HEK293T (cell line): ENCODE measurements at regions not wholly inside any gene's neighbourhood (a gene's known extent, or its start where the extent isn't known, plus 50 kb on each side); places are given as distances from the start of the nearest gene placed in this dataset.

Experiments
- CTCF ChIA-PET: fragments of 350-600 bp; formaldehyde crosslinking; extraction: SDS; loops from one replicate; lab custom pipeline; 2021; ENCODE audit warnings: antibody characterized with exemption, inconsistent platforms; lab: Yijun Ruan, JAX
- POLR2A ChIA-PET: fragments of 350-600 bp; formaldehyde crosslinking; extraction: SDS; loops from one replicate; lab custom pipeline; 2020; ENCODE audit warnings: antibody characterized with exemption, inconsistent platforms; lab: Yijun Ruan, JAX
- DNase-seq: peaks from one replicate; pipeline ENCODE4 v3.0.0; 2012; ENCODE audit warnings: mixed read lengths; ENCODE audit errors: extremely low spot score
- ARNT ChIP-seq: fragments of 450-650 bp; IDR thresholded peaks from 2 replicates; pipeline ENCODE4 v1.6.1; 2017; ENCODE audit warnings: mild to moderate bottlenecking
- BHLHE40 ChIP-seq: fragments of 450-650 bp; IDR thresholded peaks from 2 replicates; pipeline ENCODE4 v1.6.1; 2016; ENCODE audit warnings: mild to moderate bottlenecking, moderate library complexity, borderline replicate concordance
- CTBP1 ChIP-seq: fragments of 450-650 bp; IDR thresholded peaks from 2 replicates; pipeline ENCODE4 v1.6.1; 2016; ENCODE audit warnings: borderline replicate concordance
- ELF4 ChIP-seq: fragments of 450-650 bp; IDR thresholded peaks from 2 replicates; pipeline ENCODE4 v1.6.1; 2017; ENCODE audit warnings: antibody characterized with exemption
- FOXA1 ChIP-seq: fragments of 450-650 bp; IDR thresholded peaks from 2 replicates; pipeline ENCODE4 v1.6.1; 2016; ENCODE audit warnings: mild to moderate bottlenecking
- FOXK2 ChIP-seq: fragments of 450-650 bp; IDR thresholded peaks from 2 replicates; pipeline ENCODE4 v1.6.1; 2016; ENCODE audit warnings: mild to moderate bottlenecking
- FOXM1 ChIP-seq: fragments of 450-650 bp; IDR thresholded peaks from 2 replicates; pipeline ENCODE4 v1.6.1; 2017; ENCODE audit warnings: mild to moderate bottlenecking, borderline replicate concordance
- HDGF ChIP-seq: fragments of 450-650 bp; IDR thresholded peaks from 2 replicates; pipeline ENCODE4 v1.6.1; 2017; ENCODE audit warnings: antibody characterized with exemption, borderline replicate concordance
- L3MBTL2 ChIP-seq: fragments of 450-650 bp; conservative IDR thresholded peaks from 2 replicates; pipeline ENCODE4 v1.6.1; 2016; ENCODE audit warnings: mild to moderate bottlenecking
- LEF1 ChIP-seq: fragments of 450-650 bp; IDR thresholded peaks from 2 replicates; pipeline ENCODE4 v1.6.1; 2017; ENCODE audit warnings: mild to moderate bottlenecking, borderline replicate concordance
- NFRKB ChIP-seq: fragments of 450-650 bp; IDR thresholded peaks from 2 replicates; pipeline ENCODE4 v1.6.1; 2016; ENCODE audit warnings: mild to moderate bottlenecking, moderate library complexity
- SP1 ChIP-seq: fragments of 450-650 bp; IDR thresholded peaks from 2 replicates; pipeline ENCODE4 v1.6.1; 2017
- SUZ12 ChIP-seq: fragments of 450-650 bp; IDR thresholded peaks from 2 replicates; pipeline ENCODE4 v1.6.1; 2016; ENCODE audit warnings: mild to moderate bottlenecking
- TARDBP ChIP-seq: fragments of 450-650 bp; IDR thresholded peaks from 2 replicates; pipeline ENCODE4 v1.6.1; 2016
- ZNF384 ChIP-seq: fragments of 450-650 bp; IDR thresholded peaks from 2 replicates; pipeline ENCODE4 v1.6.1; 2016
- TF ChIP-seq, protein P1 (sequence below): fragments of 450-650 bp; IDR thresholded peaks from 2 replicates; pipeline ENCODE4 v1.6.1; 2016

DNA sequence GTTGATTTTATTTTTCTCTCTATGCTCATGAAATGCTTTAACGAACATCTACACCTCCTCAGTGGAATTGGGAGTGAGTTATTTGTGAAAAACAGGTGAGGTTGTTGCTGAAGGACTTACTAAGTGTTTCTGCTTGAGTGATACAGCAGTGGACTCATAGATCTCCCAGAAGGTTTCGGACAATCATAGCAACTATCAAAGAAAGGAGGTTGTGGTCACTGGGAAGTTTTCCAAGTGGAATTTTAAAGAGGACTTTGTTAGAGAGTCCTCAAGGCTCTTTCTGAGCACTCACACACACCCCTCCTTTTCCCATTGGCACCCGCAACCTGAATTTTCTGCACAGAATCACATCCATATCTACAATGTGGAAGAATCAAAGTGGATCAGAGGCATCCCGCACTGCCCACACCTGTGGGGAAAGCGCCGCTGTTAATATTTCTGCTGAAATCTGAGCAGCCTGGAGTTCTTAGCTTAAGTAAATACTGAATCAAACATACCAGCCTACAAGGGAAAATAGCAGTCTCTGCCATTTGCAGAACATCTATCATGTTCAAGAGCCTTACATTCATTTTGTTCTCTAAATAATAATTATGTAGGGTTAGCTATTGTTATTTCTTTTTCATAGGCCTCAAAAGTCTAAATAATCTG is 719.4 kb downstream of the DIAPH3 start:
- CTCF ChIA-PET = no interaction called here
- no peak for TF ChIP-seq ZNF384
- TF ChIP-seq TARDBP = no peak
- no peak for TF ChIP-seq BHLHE40
- TF ChIP-seq FOXM1 = no peak
- no peak for TF ChIP-seq HDGF
- TF ChIP-seq LEF1 = no peak
- no peak for TF ChIP-seq CTBP1
- TF ChIP-seq ARNT = no peak
- no peak for TF ChIP-seq L3MBTL2
- TF ChIP-seq, protein P1, sequence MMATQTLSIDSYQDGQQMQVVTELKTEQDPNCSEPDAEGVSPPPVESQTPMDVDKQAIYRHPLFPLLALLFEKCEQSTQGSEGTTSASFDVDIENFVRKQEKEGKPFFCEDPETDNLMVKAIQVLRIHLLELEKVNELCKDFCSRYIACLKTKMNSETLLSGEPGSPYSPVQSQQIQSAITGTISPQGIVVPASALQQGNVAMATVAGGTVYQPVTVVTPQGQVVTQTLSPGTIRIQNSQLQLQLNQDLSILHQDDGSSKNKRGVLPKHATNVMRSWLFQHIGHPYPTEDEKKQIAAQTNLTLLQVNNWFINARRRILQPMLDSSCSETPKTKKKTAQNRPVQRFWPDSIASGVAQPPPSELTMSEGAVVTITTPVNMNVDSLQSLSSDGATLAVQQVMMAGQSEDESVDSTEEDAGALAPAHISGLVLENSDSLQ = no peak
- TF ChIP-seq FOXA1 = no peak
- TF ChIP-seq FOXK2 = no peak
- TF ChIP-seq SUZ12 = no peak
- no peak for TF ChIP-seq SP1
- DNase-seq = no peak
- POLR2A ChIA-PET = no interaction called here

DNA sequence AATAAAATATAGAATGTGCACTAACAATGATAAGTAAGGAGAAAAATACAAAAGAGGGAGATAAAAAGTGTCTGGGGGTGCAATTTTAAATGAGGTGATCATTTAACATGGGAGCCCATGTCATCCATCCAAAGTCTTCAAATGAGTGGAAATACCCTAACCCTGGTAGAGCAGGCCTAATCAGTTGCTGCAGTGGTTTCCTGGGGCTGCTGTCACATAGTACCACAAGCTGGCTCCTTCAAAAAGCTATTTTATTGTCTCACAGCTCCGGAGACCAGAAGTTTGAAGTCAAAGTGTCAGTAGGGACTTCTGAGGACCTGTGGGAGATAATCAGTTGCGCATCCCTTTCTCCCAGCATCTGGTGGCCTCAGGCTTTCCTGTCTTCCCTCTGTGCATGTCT is 717.9 kb downstream of the DIAPH3 start:
- POLR2A ChIA-PET = no interaction called here
- no peak for DNase-seq
- CTCF ChIA-PET = no interaction called here
- no peak for TF ChIP-seq ELF4
- no peak for TF ChIP-seq CTBP1
- no peak for TF ChIP-seq FOXA1
- TF ChIP-seq ARNT = no peak
- no peak for TF ChIP-seq TARDBP
- TF ChIP-seq, protein P1 = no peak
- no peak for TF ChIP-seq BHLHE40
- TF ChIP-seq SUZ12 = no peak
- TF ChIP-seq L3MBTL2 = no peak
- no peak for TF ChIP-seq NFRKB
- no peak for TF ChIP-seq HDGF
- TF ChIP-seq FOXM1 = no peak
- TF ChIP-seq ZNF384 = no peak
- no peak for TF ChIP-seq SP1
- no peak for TF ChIP-seq LEF1
- TF ChIP-seq FOXK2 = no peak

DNA sequence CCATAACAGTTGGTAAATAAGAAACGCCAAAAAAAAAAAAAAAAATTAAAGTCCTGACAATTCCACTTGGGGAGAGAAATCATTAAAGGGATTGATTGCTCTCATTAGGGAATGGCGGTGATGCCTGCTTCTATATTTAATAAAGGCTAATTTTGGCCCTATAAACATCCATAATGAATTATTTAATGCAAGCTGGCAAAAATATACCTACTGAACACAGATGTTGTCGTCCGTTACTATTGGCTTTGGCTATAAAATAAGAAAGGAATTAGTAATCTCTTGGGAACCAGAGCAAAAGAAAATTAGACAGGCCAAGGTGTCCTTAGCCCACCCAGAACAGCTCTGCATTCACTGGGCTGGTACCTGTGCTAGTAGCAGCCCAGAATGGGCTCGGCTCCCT is 717.3 kb downstream of the DIAPH3 start:
- no peak for DNase-seq
- POLR2A ChIA-PET = no interaction called here
- CTCF ChIA-PET = no interaction called here
- no peak for TF ChIP-seq FOXM1
- TF ChIP-seq ARNT = no peak
- TF ChIP-seq SP1 = no peak
- no peak for TF ChIP-seq NFRKB
- no peak for TF ChIP-seq CTBP1
- no peak for TF ChIP-seq FOXA1
- no peak for TF ChIP-seq HDGF
- no peak for TF ChIP-seq FOXK2

DNA sequence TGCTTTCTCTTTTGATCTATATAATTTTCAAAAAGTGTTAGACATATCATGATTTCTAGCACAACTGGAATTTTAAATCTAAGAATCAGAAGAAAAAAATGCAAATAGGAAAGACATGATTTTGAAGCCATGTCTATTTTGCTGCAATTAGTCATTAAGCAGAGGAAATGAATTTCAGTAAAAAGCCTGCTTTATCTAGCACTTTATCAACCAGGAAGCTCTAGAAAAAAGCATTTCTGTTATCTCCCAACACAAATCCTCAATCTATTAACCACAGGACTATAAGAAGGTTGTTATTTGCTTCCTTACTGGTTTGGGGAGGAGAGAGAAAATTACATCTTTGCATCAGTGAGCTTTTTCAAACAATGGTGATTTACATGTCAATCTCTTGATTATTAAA is 716.7 kb downstream of the DIAPH3 start:
- no peak for DNase-seq
- ChIA-PET POLR2A (no interaction called here), CTCF (no interaction called here)
- TF ChIP-seq SP1 = no peak
- no peak for TF ChIP-seq NFRKB
- no peak for TF ChIP-seq TARDBP
- no peak for TF ChIP-seq ZNF384
- TF ChIP-seq BHLHE40 = no peak
- no peak for TF ChIP-seq ARNT
- no peak for TF ChIP-seq FOXK2
- TF ChIP-seq HDGF = no peak
- TF ChIP-seq FOXA1 = no peak
- TF ChIP-seq LEF1 = no peak
- no peak for TF ChIP-seq SUZ12
- TF ChIP-seq, protein P1 = no peak
- no peak for TF ChIP-seq L3MBTL2
- no peak for TF ChIP-seq CTBP1
- TF ChIP-seq ELF4 = no peak
- TF ChIP-seq FOXM1 = no peak

DNA sequence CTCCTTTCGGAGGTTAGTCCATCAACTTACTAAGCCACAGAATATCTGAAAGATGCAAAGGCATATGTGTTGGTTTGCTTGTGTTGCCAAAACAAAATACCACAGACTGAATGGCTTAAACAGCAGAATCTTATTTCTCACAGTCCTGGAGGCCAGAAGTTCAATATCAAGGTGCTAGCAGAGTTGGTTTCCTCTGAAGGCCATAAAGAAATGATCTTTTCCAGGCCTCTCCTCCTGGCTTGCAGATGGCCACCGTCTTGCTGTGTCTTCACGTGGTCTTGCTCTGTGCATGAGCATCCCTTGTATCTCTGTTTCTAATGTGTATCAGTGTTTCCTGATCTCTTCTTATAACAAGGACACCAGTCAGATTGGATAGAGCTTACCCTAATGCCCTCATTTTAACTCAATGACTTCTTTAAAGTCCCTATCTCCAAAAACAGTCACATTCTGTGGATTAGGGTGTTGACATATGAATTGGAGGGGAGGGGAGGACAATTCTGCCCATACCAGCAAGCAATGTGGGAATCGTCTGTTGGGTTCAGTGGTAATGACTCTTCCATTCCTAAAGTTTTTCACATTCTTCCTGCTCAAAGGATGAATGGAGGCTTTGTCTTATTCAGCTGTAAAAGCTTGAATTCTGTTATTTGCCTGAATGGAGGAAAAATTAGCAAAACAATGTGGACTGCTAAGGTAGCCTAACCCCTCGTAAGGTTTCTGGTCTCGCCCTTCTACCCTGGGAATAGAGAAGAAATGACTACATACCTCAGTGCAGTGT is 715.7 kb downstream of the DIAPH3 start:
- POLR2A ChIA-PET = no interaction called here
- no peak for DNase-seq
- CTCF ChIA-PET = no interaction called here

DNA sequence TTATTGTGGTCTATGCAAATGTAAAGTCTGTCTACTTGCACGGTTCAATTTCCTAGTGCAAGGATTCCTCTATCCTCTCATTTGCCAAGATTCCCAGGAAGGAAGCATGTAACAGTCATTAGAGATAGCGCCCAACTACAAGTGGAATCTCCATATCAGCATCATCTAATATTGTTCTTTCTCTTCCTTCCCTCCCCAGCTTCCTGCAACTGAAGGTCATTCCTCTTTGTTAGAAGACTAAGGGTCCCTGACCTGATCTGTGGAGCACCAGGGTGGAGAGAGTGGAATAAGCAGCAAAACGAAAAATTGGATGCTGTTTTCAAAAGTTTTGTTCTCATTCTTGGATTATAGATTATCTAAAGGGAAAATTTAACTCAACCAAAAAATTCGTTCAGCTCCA is 714.0 kb downstream of the DIAPH3 start:
- ChIA-PET POLR2A (no interaction called here), CTCF (no interaction called here)
- TF ChIP-seq SP1 = no peak
- no peak for TF ChIP-seq BHLHE40
- no peak for TF ChIP-seq CTBP1
- TF ChIP-seq FOXM1 = no peak
- no peak for TF ChIP-seq ARNT
- TF ChIP-seq ZNF384 = no peak
- no peak for TF ChIP-seq ELF4
- no peak for TF ChIP-seq FOXK2
- no peak for TF ChIP-seq TARDBP
- TF ChIP-seq LEF1 = no peak
- no peak for TF ChIP-seq FOXA1
- no peak for TF ChIP-seq NFRKB
- no peak for TF ChIP-seq HDGF
- no peak for TF ChIP-seq SUZ12
- no peak for DNase-seq

More for the DNA sequence above, 715.7 kb downstream of the DIAPH3 start:
- TF ChIP-seq ELF4 = no peak
- TF ChIP-seq SUZ12 = no peak
- TF ChIP-seq HDGF = no peak
